HG03139 (cell line): ENCODE measurements at regions not wholly inside any gene's neighbourhood (a gene's known extent, or its start where the extent isn't known, plus 50 kb on each side); places are given as distances from the start of the nearest gene placed in this dataset.

Source experiments
- ATAC-seq: cut with Tn5 transposase; IDR thresholded peaks from one replicate; pipeline ENCODE4 v1.9.1; 2021; ENCODE audit not compliant: unreplicated experiment

DNA sequence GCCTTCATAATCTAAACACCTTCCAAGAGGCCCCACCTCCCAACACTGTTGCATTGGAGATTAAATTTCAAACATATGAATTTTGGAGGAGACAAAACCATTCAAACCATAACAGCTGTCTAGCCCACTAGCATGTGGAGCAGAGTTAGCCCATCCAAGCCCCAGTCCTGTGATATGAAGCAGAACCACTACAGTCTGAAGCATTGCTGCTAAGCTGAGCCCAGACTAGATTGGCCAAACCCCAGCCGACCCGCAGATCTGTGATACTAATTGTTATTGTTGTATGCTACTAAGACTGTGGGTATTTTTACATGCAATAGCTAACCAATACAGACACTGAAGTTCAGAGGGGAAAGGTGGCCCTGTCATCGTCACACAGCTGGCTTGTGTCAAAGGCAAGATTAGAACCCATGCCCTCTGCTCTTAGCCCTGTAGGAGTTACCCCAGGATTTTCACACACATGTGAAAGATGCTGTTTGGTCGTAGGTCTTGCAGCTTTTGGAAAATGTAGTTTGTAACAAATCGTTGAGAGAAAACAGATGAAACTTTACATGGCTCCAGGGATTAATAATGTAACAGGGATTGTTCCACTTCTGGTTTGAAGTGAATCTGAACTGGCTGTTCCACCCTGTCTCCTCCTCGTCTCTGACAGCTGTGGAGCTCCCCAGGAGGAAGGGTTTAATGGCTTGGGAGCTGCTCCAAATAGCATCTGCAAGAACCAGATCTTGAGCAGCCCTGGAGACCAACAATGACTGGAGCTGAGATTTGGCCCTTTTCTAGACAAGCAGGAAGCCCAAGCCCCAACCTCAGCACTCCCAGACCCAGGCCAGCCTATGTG lies 517.5 kb downstream of the MID1IP1 start:
- no peak for ATAC-seq

DNA sequence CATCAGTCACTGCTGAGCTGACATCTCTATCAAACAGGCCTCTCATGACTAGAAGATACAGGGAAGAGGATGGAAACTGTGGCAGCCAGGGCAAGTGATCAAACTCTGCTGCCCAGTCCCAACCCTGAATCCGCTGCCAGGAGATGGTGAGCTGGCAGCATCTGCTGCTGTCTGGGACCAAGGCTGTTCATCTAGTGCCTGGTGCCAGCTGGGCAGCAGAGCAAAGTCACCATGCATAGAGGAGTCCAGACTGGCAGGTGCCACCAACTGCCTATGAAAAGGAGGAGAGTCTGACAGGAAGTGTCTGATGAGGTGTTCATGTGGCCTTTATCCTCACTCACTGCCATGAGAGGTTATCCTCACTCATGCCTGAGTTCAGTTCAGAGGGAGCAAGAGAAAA lies 518.9 kb downstream of the MID1IP1 start:
- no peak for ATAC-seq

DNA sequence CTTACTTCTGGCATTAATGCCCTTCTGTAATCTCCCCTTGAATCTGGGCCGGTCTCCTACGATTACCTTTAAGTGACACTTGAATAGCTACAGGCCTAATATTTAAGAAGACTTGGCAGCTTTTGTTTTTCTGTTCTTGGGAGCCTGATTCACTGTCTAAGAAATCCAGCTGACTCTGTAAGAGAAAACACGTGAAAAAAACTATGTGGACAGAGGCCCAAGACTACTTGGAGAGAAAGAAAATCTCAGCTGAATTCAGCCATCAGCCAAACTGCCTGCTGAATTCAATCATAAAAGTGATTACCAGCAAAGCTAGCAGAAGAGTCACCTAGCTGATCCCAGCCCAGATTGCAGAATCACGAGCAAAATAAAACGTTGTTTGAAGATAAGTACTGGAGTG lies 521.2 kb downstream of the MID1IP1 start:
- ATAC-seq: no peak

DNA sequence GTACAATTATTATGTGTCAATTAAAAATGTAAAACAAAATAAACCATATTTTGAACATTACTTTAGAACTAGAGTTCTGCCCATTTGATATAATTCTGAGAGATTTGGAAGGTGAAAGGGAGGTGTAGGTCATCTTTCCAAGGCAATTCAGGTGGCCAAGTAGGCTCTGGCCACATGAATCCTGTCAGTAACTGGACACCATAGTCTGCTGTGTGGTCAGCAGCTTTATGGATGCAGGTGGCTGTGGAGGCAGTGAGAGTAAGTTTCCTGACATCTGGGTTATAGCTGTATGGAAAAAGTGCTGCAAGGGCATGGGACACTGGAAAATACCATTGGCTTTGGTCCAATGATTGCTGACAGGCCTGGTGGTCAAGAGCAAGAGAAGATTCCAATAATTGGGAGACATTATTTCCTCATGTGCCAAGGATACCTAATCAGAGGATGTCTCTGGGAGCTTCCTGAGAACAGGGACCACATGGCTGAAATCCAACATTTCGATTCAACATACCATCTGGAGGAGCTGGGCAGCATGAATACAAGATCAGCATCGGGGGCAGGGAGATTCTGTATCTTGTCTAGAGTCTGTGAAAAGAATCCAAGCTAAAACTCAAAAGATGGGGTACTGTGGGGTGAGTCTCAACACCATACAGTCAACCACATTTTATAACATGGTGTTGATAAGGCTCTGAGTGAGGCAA lies 523.1 kb downstream of the MID1IP1 start:
- no peak for ATAC-seq

DNA sequence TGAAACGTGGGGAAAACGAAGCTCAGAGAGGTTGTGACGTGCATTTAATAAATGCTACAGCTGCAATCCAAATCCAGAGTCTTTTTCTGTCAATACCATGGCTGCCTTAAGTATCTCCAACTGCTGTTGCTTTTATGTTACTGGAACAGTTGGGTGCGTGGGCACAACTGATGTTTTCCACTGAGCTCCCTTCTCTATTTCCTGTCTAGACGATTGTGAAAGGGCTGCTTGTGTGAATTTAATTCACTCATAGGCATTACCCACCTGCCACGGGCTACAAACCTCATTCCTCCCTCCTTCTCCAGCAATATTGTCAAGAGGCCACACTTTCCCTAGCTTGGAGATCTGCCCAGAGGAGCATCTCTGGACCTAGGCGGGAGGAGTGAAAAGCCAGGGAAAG lies 526.0 kb downstream of the MID1IP1 start:
- no peak for ATAC-seq

DNA sequence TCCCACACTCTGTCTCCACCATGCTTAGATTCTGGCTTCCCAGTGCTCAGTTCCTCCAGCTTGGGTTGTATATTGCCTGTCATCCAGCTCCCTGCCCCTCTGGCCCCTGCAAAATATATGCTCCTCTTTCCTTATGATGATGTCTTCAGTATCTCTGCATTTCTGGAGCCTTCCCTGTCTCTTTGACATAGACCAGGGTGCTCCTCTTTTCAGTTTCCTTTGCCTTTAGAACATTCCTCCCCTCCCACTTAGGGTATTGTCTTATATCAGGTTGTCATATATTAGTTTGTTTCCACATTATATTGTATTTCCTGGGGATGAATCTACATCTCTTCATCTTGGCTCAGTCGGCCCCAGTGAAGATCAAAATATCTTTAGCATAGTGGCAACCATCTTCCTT lies 526.4 kb downstream of the MID1IP1 start:
- ATAC-seq: no peak

DNA sequence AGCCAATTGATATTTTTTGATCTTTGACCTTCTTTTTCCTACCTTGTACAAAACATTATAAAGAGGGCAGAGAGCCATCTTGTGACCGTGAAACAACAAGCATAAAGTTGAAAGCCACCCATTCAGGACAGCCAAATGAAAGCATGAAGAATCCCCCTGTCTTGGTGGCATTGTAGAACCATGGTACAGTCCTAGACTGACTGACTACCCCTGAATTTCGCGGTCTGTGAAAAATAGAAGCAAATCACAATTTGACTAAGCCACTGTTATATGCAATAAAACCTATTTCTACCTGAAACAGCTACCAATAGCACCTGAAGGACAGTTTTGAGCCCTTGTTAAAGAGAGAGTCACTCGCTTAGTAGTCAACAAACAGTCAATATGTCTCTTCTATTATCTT lies 527.4 kb downstream of the MID1IP1 start:
- no peak for ATAC-seq

DNA sequence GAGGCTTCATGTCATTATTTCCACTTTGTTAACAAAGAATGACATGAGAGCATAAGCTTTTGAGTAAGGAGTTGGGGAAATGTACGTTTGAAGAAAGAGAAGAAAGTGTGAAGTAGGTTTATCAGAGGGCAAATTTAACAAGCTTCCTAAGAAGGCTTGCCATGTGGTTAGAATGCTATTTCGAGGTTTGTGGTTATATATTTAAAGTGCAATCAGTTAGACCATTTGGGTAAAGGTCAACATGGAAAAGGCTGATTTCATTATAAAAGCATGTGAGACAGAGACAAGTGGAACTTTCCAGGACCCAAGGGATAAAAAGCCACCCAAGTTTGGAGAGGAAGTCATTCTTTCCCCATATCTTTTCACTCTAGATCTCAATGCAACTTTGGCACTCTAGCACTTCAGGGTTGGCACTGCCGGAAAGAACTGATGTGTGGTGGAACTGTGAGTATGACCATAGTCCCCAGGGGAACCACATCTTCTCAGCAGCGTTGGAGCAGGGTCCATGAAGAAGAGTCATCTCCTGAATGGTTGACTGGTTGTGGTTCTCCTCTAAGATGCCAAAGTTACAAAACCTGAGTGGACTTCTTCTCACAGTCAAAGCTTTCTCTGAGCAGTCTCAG lies 529.9 kb downstream of the MID1IP1 start:
- ATAC-seq: no peak

DNA sequence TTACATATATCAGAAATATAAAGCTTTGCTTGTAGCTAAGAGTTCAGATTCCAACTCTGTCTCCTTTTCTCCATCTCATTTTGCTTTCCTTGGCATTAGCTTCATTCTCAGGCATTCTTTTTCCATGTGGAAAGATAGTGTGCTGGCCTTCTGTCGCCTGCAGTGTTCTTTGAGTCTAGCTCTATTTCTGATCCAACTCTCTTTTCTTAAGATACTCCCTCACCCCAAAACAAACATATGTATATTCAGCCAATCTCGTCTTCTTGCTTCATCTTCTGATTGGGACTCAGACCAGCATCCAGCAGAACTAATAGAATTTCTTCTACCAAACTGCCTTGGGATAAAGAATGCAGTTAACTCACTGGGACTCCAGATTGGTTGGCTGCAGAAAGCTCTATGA lies 532.2 kb downstream of the MID1IP1 start:
- no peak for ATAC-seq

DNA sequence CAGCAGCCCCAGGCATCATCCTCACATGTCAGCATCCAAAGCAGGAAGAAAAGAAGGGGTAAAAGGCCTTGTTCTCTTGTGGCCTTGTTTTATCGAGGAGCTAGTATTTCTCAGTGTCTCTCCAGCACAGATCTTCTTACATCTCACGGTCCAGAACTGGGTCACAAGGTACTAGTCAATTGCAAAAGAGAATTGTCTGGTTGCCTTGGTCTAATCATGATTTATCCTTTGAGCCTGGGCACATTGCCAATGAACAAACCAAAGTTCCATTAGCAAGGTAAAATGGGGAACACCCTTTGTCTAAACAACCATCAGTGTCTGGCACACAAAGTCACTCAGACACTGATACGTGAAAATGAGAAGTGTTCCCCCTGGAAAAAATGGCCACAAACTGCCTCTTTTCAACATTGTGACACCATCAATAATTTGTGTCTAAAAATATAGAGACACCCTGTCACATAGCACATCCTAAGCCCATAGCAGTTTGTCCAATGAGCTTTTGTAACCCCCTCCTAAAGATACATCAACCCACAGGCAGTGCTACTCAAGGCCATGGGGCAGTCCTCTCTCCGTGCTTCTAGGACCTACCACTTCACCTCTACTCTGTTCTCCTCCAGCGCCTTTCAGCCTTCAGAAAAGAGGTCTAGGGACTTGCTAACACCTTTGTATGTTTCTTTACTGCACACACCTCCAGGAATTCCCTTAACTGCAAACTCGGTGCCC lies 534.4 kb downstream of the MID1IP1 start:
- ATAC-seq: no peak

DNA sequence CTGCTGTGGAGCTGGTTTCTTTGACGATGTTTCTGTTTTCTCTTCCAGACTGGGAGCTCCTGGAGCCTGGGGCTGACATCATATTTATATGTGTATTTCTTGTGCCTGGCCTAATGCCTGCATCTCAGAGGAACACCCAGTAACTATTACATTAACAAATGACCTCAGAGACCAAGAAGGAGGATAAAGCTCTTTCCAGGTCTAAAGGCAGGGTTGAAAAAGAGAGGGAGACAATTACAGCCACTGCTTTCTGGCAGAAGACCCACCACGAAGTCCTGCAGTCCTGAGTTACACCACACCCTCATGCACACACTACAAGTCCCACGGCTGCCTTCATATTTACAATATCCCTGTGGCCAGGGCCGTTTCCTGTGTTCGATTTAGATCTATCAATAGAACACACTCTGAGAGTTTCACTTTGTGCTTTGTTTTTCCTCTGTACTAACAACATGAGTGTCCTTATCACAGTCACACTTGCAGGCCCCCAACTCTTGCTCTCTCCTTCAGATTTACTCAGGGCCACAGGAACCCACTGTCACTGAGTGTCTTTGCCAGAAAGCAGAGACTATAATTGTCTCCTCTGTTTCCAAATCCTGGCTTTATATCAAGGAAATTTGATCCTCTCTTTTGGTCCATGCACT lies 535.5 kb downstream of the MID1IP1 start:
- peak; percentile 73 for ATAC-seq

DNA sequence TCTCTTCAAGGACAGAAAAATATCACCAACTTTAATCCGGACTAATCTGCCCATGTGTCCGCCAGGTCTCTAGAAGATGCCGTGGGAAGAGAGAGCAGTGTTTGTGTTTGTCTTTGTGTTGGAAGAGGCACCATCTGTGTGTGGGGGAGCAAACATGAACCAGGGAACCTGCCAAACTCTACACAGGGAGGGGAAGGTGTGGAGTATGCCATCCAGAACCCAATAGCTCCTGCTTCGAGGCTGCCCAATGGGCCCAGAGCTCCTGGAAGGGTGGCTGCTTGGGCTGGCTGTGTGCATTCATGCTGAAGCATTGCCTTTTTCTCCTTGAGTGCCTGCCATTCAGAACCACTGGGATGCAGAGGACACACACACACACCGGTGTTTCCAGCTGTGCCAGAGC lies 536.2 kb downstream of the MID1IP1 start:
- ATAC-seq: no peak

DNA sequence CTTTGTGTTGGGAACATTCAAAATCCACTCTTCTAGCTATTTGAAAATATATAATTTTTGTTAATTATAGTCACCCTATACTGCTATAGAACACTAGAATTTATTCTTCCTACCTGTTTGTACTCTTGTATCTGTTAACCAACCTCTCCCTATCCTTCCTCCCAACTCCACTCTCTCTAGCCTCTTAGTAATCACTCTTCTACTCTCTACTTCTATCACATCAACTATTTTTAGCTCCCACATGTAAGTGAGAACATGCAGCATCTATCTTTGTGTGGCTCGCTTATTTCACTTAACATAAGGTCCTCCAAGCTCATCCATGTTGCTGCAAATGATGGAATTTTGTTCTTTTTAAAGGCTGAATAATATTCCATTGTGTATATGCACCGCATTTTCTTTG lies 537.3 kb downstream of the MID1IP1 start:
- no peak for ATAC-seq

DNA sequence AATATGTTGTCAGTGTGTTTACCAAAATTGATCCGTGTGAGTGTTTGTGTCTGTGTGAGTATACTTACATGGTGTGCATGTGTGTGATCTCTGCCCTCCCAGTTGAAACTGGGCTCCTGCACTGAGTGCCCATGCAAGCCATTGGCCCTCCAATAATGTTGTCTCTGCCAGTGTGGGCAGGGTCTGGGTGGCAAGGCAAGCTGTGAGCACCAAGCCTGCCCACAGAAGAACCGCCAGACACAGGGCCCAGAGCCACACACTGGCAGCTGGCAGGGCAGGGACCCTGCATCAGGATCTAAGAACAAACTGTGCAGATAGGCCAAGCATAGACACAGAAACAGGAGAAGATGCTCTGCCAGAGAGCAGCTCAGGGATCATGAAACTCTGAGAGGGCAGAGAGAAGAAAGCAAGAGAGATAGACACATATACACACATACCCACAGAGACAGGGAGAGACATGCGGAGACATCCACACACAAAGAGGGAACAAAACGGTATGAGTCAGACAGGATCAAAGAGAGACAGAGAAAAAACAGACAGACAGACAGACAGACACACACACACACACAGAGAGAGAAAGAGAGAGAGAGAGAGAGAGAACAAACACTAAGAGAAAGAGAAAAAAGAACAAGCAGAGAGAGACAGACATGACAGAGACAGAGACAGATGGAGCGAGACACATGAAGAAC lies 555.0 kb downstream of the MID1IP1 start:
- no peak for ATAC-seq

DNA sequence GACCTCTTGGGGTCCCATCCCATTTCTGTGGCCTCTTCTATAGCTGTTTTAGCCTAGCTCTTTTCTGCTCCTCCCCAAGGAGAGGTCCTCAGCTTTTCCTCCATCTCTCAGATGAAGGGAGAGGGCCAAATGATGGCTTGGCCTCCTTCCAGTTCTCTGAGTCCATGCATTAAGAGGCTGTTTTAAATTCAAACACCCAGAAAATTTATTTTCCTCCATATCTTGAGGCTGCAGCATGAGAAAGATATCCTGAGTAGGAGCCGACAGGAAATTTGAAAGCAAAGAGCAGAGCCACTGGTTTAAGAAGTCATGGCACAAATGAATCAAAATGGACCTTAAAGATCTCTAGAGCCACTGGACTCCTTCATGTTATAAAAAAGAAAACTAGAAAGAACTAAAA lies 558.8 kb downstream of the MID1IP1 start:
- ATAC-seq: no peak

DNA sequence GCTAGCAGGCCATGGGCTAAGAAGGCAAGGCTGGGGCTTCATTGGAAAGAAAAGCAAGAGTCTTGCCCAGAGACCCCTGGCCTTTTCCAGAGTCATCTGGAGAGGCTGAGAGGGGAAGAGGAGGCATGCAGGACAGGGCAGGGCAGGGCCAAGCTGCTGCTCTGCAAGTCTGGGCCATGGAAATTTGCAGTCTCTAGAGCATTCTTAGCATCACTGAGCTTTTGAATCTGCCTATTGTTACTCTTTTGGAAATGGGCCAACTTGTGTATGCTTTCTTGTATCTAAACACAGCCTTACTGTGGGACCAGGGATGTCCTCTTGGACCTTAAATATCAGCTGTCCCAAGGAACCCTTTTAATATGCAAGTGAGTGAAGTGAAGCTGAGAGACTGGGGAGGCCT lies 560.5 kb downstream of the MID1IP1 start:
- ATAC-seq: no peak

DNA sequence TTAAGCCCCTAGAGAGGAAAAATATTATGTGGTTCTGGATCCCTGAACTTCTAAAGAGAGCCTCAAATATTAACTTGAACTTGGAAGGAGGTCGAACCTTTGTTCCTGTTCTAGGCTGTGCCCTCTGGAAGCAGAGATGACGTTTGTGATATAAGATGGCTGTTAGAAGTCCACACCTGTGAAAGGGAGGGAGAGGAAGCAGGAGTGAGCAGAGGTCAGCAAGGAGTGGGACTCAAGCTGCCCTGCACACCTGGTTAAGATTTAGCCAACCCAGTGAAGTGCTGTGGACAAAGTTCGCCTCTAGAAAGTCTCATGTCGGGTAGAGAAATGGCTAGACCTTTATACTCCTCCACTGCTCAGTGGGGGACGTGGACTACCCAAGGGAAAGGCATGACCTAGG lies 566.2 kb downstream of the MID1IP1 start:
- ATAC-seq: no peak

DNA sequence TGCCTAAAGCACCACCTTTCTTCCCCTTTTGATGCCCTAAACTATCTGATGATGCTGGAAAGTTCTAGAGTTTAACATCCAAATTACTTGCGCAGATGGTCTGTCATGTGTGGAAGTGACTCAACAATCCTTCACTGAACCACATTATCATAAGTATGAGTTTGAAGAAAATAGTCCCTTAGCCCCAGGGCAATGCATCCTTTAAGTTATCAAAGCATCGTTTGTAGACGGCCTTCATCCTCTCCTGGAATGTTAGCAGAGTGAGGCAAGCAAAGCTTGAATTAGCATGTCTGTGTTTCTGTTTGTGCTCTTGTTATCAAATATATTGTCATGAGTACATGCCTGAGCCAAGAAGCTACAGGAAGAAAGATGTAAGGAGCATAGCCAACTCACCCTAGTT lies 570.9 kb downstream of the MID1IP1 start:
- no peak for ATAC-seq

DNA sequence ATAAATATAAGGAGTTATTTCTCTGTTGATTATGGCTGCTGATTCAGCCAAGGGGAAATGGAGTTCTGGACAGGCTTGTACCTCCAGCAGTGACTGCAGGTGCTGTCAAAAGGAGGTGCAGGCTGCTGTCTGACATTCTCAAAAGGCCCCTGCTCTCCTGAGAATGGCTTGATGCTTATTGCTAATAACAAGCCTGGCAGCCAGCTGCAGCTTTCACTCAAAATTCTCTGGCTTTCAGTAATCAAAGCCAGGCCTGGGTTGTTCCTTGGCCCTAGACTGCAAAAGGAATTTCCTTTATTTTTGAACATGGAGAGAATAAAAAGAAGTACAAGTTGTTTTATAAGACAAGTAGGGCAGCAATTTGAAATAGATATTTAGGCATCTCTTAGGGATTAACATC lies 575.9 kb downstream of the MID1IP1 start:
- no peak for ATAC-seq

DNA sequence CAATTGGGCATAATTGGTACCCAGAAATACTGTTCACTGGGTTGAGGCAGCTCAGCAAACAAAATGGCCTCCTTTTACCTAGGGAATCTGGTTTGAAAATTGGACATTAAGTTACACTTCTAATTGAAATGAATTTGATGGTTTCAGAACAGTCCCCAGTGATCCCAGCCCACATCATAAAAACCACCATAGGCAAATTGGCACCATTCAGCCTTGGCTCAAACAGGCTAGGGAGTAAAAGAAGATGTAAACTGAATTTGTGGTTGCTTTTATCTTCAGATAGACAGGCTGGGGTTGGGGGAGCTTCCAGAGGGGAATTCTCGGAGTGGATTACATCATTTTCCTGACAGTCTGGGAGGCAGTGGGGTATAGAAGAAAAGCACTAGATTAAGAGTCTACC lies 576.5 kb downstream of the MID1IP1 start:
- ATAC-seq: no peak
